NCI-H146 treated with DMSO at 0.1 percent for 48 hours (cell line): ENCODE measurements at regions not wholly inside any gene's neighbourhood (a gene's known extent, or its start where the extent isn't known, plus 50 kb on each side); places are given as distances from the start of the nearest gene placed in this dataset.
"Not testable (repeated sequence)": the region's sequence is repeated elsewhere in the genome, so short reads cannot be mapped to it uniquely, and the experiment has no call there.

Experiments
- DNase-seq: peaks from one replicate; lab custom pipeline; 2025; ENCODE audit not compliant: unreplicated experiment; lab: John Stamatoyannopoulos, UW

- DNase-seq: peak; percentile 50
Observed at GRCh38 chr6:150456466-150456865, 87.7 kb downstream of the IYD start.

DNA sequence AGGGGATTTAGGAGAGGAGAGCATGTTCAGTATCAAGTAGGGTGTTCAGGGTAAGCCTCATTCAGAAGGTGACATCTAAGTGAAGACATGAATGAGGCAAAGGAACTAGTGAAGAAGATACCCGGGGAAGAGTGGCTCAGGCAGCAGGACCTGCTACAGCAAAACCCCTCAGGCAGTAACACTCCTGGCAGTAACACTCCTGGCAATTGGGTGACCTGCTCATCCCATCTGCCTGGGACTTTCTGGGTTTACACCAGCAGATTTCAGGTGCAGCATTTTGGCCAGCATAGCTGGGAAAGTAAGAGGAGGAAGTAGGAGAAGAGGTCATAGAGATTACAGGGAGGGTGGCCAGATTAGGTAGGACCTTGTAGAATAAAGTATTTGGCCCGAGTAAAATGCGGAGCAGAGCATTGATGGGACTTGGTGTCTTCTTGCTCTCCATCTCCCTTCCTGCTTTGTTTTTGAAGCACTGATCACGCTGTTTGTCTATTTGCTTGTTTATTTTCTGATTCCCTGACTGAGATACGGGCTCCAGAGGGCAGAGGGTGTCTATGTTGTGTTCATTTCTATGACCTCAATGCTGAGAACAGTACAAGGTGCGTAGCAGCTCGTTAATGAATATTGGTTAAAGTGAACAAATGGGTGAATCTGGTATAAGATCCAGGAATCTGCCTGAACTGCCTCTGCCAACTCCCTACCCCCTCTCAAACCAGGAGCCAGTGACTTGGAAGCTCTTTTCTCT, 88.3 kb downstream of the IYD start:
- peak; percentile 44 for DNase-seq

DNA sequence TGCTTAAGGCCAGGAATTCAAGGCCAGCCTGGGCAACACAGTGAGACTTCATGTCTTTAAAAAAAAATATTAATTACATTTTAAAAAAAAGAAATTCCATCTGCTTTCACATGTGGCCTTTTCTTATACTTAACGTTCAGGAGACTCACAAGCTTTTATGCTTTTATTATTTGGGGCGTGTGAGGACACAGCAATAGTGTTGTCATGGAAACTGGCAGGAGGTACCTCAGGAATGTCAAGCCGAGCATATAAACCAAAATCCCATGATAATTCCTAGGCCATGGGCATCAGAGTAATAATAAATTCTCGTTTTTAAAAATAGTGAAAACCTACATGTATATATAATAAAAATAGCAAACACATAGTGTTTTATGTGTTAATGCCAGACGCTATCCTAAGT, 89.8 kb downstream of the IYD start:
- DNase-seq: no peak

- DNase-seq: no peak
Observed at GRCh38 chr6:150463852-150464251, 95.0 kb downstream of the IYD start.

- no peak for DNase-seq
Observed at GRCh38 chr6:150464966-150465365, 96.2 kb downstream of the IYD start.

GRCh38 chr6:150465610-150466009, 96.8 kb downstream of the IYD start:
- DNase-seq: no peak

- no peak for DNase-seq
Observed at GRCh38 chr6:150466196-150466595, 97.4 kb downstream of the IYD start.

GRCh38 chr6:150470131-150470530, 101.3 kb downstream of the IYD start:
- no peak for DNase-seq

DNA sequence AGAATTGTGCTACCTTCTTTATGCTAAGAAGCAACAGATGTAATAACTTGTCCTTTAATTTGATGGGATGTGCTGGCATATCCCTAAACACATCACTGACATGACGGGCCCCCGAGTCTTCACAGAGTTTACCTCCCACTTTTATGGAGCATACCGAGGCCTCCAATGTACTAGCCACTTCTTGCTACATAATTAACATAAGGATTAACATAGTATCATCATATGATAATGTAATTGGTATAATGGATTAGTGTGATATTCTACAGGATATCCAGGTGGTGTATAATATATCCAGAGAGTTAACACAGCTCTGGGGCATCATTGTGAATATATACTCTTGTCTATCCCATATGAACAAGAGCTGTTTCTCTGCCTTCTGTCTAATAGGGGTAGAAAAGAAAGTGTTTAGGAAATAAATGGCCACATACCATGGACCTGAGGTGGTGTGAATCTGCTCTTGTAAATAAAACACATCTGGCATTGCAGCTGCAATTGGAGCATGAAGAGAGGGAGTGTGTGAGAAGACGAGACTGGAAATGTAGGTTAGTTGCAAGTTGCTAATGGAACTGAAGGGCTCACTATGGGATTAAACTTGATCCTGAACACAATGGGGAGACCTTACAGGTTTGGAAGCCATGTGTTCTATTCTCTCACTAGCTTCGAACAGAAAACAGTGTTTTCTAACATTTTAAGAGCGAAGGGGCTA, 102.3 kb downstream of the IYD start:
- no peak for DNase-seq

DNA sequence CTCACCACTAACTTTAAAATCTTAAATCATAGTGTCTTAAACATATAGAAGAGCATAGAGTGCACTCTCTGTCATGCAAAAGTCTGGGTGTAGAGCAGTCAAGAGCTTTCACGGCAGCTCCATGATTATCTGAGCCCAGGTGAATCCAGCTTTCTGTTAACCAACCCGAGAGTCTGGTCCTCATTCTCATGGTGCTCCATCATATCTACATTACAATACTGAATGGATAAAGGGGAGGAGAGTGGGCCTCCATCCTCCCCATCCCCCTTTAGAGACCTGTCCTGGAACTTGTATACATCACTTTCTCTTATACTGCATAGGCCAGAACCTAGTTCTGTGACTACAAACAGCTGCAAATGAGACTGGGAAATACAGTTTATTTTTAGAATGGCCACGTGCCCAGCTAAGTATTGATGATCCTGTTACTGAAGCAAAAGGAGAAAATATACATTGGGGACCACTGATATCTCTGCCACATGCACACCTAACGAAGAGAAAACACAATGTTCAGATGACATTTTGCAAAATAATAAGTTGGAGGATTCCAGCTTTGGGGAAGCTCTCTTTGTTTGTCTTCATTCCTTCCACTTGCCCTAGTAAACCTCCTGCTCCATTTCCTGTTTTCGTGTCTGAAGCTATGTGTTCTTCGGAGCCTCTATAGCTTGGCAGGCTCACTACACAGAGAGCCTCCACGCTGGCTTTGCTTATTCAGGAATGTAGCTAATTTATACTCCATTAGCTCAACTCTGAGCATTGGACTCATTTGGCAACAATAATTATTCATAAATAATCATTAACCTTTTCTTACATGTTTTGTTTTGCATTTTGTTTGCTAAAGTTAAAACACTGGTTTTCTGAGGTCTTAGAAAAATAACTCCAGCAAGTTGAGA, 110.1 kb downstream of the IYD start:
- no peak for DNase-seq

GRCh38 chr6:150482883-150483409, 114.1 kb downstream of the IYD start:
- DNase-seq: no peak

DNA sequence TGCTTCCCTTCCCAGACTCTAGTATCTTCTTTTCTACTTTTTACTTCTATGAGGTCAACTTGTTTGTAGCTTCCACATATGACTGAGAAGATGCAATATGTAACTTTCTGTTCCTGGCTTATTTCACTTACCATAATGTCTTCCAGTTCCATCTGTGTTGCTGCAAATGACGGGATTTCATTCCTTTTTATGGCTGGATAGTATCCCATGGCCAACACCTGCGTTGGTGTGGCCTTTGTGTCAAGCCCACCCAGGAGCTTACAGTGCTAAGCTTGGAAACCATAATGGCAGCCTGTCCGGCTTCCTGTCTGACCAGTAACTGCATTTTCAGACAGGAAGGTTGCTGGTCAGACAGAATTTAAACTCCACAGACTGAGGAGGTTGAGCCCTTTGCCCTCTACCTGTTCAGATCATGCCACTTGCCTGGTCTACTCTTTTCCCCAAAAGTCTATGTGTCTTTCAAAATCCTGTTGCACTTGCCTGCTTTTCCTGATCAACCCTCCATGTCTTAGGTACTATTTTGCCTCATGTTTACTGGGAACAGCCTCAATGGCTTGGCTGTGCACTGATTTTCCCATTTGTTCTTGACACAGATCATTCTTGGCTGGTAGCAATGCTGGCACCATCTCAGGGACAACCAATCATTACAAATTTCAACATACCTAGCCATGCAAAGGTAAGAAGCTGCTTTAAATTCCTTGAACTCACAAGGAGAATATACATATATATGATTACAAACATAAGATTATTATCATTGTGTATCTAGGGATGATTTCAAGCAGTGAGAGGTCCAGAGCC, 114.3 kb upstream of the PLEKHG1 start:
- DNase-seq: no peak

DNA sequence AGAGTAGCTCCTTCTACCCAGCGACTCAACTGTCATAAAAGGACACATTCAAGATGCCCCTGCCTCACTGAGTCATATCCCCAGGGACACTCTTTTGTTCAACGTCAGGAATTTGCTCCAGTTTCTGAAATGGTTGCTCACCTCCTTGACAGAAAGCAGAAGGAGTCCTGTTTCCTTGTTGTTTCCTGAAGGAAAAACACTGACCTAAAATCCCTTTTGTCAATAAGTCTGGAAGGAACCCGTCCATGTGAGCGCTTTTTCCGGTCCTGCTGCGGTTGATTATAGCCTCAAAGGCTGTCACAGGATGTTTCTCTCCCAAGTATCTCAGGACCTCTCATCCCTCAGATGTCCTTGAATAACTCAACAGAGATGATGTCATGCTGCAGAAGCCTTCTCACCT, 113.6 kb upstream of the PLEKHG1 start:
- no peak for DNase-seq

DNA sequence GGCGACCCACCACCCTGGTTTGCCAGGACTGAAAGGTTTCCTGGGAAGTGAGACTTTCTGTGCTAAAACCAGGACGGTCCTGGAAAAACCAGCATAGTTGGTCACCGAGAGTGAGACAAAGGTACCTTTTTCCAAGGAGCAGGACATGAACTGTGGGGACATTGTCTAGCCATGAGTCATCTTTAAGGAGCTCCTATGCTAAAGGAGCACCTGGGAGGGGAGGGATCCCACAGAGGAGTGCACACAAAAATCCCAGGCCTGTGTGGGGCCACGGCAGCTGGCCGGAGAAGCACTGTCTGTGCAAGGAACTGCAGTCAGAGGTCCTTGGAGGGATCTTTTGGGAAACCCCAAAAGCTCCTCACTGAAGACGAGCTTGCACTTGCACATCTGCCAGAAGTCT, 109.1 kb upstream of the PLEKHG1 start:
- DNase-seq: no peak

DNA sequence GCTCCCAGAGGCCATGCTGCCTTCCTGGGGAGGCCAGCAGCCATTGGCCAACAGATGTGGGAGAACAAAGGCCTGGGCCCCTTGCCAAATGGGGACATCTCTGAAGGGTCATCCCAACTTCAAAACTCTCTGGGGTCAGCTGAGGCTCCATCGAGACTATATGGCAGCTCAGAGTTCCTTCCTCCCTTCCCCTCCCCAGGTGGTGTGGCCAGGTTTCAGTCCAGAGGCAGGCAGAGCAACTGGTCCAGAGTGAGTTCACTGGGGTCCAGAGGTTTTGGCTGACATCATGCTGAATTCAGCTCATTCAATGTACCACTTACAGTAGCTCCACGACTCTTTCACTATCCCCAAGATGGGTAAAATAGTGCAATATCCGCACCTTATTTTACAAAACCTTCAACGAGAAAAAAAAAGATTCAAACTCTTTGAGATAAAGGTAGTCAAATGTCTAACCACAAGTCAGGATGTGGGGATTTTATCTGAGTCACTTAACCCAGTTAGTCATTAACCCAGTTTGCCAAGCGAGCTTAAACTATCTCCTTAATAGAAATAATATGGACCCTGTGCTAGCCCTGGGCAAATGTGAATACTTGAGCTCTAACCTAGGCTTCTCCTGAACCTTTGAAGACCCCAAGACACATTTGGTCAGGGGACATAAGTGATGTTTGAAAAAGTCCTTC, 108.4 kb upstream of the PLEKHG1 start:
- no peak for DNase-seq

GRCh38 chr6:150491811-150492172, 107.9 kb upstream of the PLEKHG1 start:
- DNase-seq: no peak

GRCh38 chr6:150492507-150492906, 107.2 kb upstream of the PLEKHG1 start:
- no peak for DNase-seq

GRCh38 chr6:150492941-150493340, 106.7 kb upstream of the PLEKHG1 start:
- DNase-seq: no peak

- DNase-seq: not testable (repeated sequence)
Observed at GRCh38 chr6:150493552-150493951, 106.1 kb upstream of the PLEKHG1 start.

- no peak for DNase-seq
Observed at GRCh38 chr6:150494241-150494640, 105.4 kb upstream of the PLEKHG1 start.
